ENCODE measurements at regions not wholly inside any gene's neighbourhood (a gene's known extent, or its start where the extent isn't known, plus 50 kb on each side); places are given as distances from the start of the nearest gene placed in this dataset.

GRCh38 chr3:96711816-96712215 is 102.6 kb upstream of the EPHA6 start:
- Mint-ChIP-seq H3K4me3 (no peak overlapping the region), H3K4me1 (no peaks in the 10 kb centered on the region), H3K27me3 (no peaks in the 10 kb centered on the region), H3K27ac (no peak overlapping the region), H3K36me3 (no peaks in the 10 kb centered on the region), H3K9me3 (peaks cover 0 to 20% (median 0%) of the 10 kb centered on the region in 9 donors)
- DNase-seq (no peak), ATAC-seq (no peak)
- POLR2A ChIA-PET, result no interaction called here

DNA sequence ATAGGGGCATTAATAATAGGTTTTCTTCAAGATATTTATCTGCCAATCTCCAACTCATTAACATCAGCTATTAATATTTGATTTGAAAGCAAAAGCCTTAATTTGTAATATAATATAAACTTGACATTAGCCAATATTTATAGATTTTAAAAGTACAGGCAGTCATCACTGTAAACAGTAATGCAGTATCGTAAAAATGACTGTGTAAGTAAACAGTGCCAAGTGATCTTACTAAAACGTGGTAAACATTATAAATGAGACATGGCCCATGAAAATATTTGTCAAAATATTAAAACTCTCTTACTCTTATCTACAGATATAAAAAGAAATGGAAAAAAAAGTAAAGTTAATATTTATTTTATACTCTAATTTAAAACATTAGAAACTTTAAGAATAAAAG is 101.6 kb upstream of the EPHA6 start:
- H3K27me3 Mint-ChIP-seq, result no peaks in the 10 kb centered on the region
- ATAC-seq (no peak), DNase-seq (no peak)
- H3K27ac Mint-ChIP-seq, result no peak overlapping the region
- peaks cover 0 to 20% (median 0%) of the 10 kb centered on the region in 9 donors for H3K9me3 Mint-ChIP-seq
- no peaks in the 10 kb centered on the region for H3K36me3 Mint-ChIP-seq
- H3K4me1 Mint-ChIP-seq, result no peaks in the 10 kb centered on the region
- H3K4me3 Mint-ChIP-seq, result no peak overlapping the region
- POLR2A ChIA-PET, result no interaction called here

DNA sequence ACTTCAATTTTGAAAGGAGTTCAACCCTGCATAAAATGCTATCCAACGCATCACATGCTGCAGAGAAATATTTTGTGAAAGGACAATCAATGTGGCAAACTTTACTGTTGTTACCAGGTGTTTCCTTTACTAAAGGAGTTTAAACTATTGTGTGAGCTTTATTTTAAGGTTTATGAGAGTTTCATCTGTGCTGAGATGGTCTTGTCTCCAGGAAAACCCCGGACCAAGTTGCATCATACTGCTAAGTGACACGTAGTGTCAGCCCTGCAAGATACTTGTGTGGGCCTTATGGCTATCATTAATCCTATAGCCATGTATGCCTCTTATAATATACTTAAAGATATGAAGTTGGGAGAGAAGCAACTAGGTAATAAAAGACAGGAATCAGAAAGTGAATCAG is 94.5 kb upstream of the EPHA6 start:
- Mint-ChIP-seq H3K27ac (no peak overlapping the region), H3K36me3 (no peaks in the 10 kb centered on the region), H3K4me3 (no peak overlapping the region), H3K9me3 (peaks cover 0 to 11% (median 0%) of the 10 kb centered on the region in 9 donors), H3K27me3 (no peaks in the 10 kb centered on the region), H3K4me1 (no peaks in the 10 kb centered on the region)
- POLR2A ChIA-PET, result no interaction called here
- ATAC-seq (no peak), DNase-seq (no peak)

DNA sequence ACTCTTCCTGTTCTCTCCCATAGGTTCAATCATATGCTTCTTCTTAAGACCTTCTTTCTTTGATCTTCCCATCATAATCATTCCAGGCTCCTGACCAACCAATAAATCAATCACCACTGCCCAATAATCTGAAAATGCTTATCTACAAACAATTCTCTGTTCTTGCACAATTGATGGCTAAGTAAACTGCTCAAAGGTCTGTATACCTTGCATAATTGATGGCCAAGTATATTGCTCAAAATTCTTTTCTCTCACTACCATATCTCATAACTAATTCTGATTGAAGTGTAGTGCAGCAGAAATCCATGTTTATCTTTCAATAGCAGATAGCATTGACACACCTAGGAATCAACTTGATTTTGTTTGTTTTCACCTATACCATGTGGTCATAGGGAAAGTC is 83.4 kb upstream of the EPHA6 start:
- H3K4me3 Mint-ChIP-seq, result no peak overlapping the region
- no peaks in the 10 kb centered on the region for H3K27me3 Mint-ChIP-seq
- peaks cover 0 to 2% (median 0%) of the 10 kb centered on the region in 9 donors for H3K9me3 Mint-ChIP-seq
- POLR2A ChIA-PET, result no interaction called here
- no peaks in the 10 kb centered on the region for H3K36me3 Mint-ChIP-seq
- no peaks in the 10 kb centered on the region for H3K4me1 Mint-ChIP-seq
- no peak for DNase-seq
- ATAC-seq, result no peak
- H3K27ac Mint-ChIP-seq, result no peak overlapping the region

- no peaks in the 10 kb centered on the region for H3K4me1 Mint-ChIP-seq
Measured at GRCh38 chr3:96734273-96735009, 80.0 kb upstream of the EPHA6 start.

GRCh38 chr3:96748139-96748538 is 66.3 kb upstream of the EPHA6 start:
- DNase-seq (no peak), ATAC-seq (no peak)
- no peak overlapping the region for H3K4me3 Mint-ChIP-seq
- H3K4me1 Mint-ChIP-seq, result no peaks in the 10 kb centered on the region
- peaks cover 0 to 13% (median 5%) of the 10 kb centered on the region in 9 donors for H3K9me3 Mint-ChIP-seq
- H3K27ac Mint-ChIP-seq, result no peak overlapping the region
- no peaks in the 10 kb centered on the region for H3K36me3 Mint-ChIP-seq
- H3K27me3 Mint-ChIP-seq, result no peaks in the 10 kb centered on the region
- POLR2A ChIA-PET, result no interaction called here

More at GRCh38 chr3:96734273-96735009, 80.0 kb upstream of the EPHA6 start:
- POLR2A ChIA-PET, result no interaction called here
- H3K27ac Mint-ChIP-seq, result no peak overlapping the region
- no peak for ATAC-seq
- DNase-seq, result no peak
- no peaks in the 10 kb centered on the region for H3K36me3 Mint-ChIP-seq
- H3K4me3 Mint-ChIP-seq, result no peak overlapping the region
- H3K9me3 Mint-ChIP-seq, result peaks cover 0 to 5% (median 2%) of the 10 kb centered on the region in 9 donors
- no peaks in the 10 kb centered on the region for H3K27me3 Mint-ChIP-seq

DNA sequence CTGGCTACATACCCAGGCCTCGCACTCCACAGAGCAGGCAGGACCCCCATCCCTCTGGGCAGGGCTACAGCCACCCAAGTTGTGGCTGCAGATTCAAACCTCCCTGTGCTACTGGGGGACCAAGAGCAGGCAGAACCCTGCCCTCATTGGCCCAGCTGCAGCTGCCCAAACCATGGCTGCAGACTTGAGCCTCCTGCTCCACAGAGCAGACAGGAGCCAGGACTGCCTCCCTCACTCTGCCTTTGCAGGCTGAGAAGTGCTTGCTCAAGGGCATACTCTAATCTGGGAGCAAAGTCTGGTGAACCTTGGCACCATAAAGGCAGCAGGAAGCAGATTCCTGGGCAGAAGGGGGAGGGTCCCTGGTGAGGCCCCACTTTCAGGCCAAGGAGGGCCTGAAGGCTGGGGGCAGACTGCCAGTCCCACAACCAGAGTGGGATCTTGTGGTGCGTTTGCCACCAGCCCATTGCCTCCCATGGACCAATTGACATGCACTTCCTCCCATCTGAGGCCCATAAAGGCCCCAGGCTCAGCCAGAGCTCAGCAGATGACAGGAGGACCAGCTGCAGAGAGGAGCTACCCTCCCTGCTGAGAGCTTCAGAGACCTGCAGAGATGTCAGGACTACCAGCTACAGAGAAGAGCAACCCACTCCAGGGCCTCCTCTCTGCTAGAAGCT is 64.2 kb upstream of the EPHA6 start:
- Mint-ChIP-seq H3K4me3 (no peak overlapping the region), H3K36me3 (no peaks in the 10 kb centered on the region), H3K9me3 (peaks cover 0 to 14% (median 6%) of the 10 kb centered on the region in 9 donors), H3K27ac (no peak overlapping the region), H3K27me3 (no peaks in the 10 kb centered on the region), H3K4me1 (no peaks in the 10 kb centered on the region)
- POLR2A ChIA-PET, result no interaction called here
- DNase-seq, result no peak
- ATAC-seq, result no peak

DNA sequence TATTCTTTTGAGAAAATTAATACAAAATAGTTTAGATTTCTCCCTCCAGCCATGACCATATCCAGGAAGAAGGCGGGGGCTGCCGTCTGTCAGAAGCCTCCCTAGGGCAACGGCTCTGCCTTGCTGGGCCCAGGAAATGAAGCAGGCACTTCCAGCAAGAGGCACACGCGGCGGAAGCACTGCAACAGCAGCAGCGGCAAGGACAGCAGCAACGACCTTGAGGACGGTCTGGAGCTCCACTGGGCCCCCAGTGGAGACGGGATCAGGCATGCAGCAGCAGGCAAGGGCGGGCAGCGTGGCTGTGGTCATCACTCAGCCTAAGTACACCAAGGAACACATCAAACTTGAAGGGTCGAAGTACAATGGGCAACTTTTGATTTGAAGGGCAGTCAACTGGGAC is 61.3 kb upstream of the EPHA6 start:
- Mint-ChIP-seq H3K27me3 (no peaks in the 10 kb centered on the region), H3K4me3 (no peak overlapping the region), H3K27ac (no peak overlapping the region), H3K36me3 (no peaks in the 10 kb centered on the region), H3K9me3 (peaks cover 0 to 14% (median 6%) of the 10 kb centered on the region in 9 donors), H3K4me1 (no peaks in the 10 kb centered on the region)
- ATAC-seq (no peak), DNase-seq (no peak)
- POLR2A ChIA-PET, result no interaction called here

DNA sequence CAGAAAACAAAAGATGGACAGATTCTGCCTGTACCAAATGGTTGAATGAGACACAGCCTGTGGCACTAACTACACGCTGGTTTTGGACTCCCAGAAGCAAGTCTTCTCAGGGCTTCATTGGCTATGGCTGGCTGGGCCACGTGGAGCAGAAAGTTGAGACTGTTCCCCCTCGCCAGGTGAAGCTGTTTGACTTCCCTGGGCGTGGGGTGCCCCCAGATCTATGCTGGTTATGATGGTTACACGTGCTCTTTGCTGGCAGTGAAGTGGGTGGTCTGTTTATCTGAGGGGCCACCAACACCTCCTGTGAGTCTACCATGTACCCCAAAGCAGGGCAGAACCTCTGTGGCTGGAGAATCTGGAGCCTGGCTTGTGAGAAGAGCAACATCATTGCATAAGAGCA is 60.3 kb upstream of the EPHA6 start:
- ATAC-seq, result no peak
- H3K36me3 Mint-ChIP-seq, result no peaks in the 10 kb centered on the region
- POLR2A ChIA-PET, result no interaction called here
- H3K9me3 Mint-ChIP-seq, result peaks cover 0 to 14% (median 6%) of the 10 kb centered on the region in 9 donors
- H3K27ac Mint-ChIP-seq, result no peak overlapping the region
- no peaks in the 10 kb centered on the region for H3K4me1 Mint-ChIP-seq
- no peaks in the 10 kb centered on the region for H3K27me3 Mint-ChIP-seq
- no peak for DNase-seq
- H3K4me3 Mint-ChIP-seq, result no peak overlapping the region

- ATAC-seq, result no peak
- Mint-ChIP-seq H3K27me3 (no peaks in the 10 kb centered on the region), H3K27ac (no peak overlapping the region), H3K4me1 (no peaks in the 10 kb centered on the region), H3K36me3 (no peaks in the 10 kb centered on the region), H3K9me3 (peaks cover 0 to 14% (median 5%) of the 10 kb centered on the region in 9 donors), H3K4me3 (no peak overlapping the region)
- no peak for DNase-seq
- POLR2A ChIA-PET, result no interaction called here
Measured at GRCh38 chr3:96755519-96755918, 58.9 kb upstream of the EPHA6 start.

DNA sequence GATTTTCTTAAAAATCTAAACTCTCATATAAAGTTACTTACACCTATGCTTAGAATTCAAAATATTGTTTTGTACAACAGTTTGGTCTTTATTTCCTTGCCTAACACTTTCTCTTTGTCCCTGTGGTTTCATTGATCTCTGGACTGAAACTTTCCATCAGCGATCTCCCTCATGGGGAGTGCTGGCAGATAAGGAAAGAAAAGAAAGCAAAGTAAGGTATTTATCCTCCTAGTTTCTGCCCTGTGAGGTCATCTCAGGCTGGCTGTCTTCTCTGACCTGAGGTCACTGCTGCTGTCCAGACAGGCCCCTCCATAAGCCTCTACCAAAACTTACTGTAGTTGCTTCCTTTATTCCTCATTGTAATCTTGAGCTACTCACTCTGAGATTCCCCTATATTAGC is 57.9 kb upstream of the EPHA6 start:
- Mint-ChIP-seq H3K27ac (no peak overlapping the region), H3K4me1 (no peaks in the 10 kb centered on the region), H3K36me3 (no peaks in the 10 kb centered on the region), H3K27me3 (no peaks in the 10 kb centered on the region), H3K4me3 (no peak overlapping the region), H3K9me3 (peaks cover 0 to 14% (median 5%) of the 10 kb centered on the region in 9 donors)
- DNase-seq, result no peak
- POLR2A ChIA-PET, result no interaction called here
- ATAC-seq, result no peak

DNA sequence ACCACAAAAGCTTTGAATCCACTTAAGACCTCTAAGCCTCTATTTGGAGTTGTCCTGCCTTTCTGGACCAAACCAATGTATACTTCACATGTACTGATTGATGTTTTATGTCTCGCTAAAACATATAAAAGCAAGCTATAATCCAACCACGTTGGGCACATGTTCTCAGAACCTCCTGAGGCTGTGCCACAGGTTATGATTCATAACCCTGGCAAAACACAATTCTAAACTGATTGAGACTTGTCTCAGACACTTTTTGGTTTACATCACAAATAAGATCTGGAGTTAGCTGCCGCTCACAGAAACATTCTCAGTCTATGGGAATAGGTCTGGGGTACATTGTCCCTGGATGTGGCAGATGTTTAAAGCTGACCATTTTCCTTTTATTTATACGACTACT is 53.4 kb upstream of the EPHA6 start:
- no peak for ATAC-seq
- POLR2A ChIA-PET, result no interaction called here
- Mint-ChIP-seq H3K9me3 (peaks cover 0 to 15% (median 9%) of the 10 kb centered on the region in 9 donors), H3K27ac (no peak overlapping the region), H3K27me3 (no peaks in the 10 kb centered on the region), H3K36me3 (no peaks in the 10 kb centered on the region), H3K4me1 (no peaks in the 10 kb centered on the region), H3K4me3 (no peak overlapping the region)
- DNase-seq, result no peak

Measured in naive thymus-derived CD8-positive, alpha-beta T cell (primary cell).